HG02610 (cell line): ENCODE measurements at regions not wholly inside any gene's neighbourhood (a gene's known extent, or its start where the extent isn't known, plus 50 kb on each side); places are given as distances from the start of the nearest gene placed in this dataset.
"Not testable (repeated sequence)": the region's sequence is repeated elsewhere in the genome, so short reads cannot be mapped to it uniquely, and the experiment has no call there.

Experiments used
- ATAC-seq: cut with Tn5 transposase; IDR thresholded peaks from one replicate; pipeline ENCODE4 v1.9.1; 2021; ENCODE audit warnings: mild to moderate bottlenecking, moderate library complexity; ENCODE audit not compliant: unreplicated experiment

- no peak for ATAC-seq
These were observed 55.0 kb upstream of the CXXC4 start for GRCh38 chr4:104549736-104550135.

GRCh38 chr4:104559502-104559901 lies 64.8 kb upstream of the CXXC4 start:
- no peak for ATAC-seq

DNA sequence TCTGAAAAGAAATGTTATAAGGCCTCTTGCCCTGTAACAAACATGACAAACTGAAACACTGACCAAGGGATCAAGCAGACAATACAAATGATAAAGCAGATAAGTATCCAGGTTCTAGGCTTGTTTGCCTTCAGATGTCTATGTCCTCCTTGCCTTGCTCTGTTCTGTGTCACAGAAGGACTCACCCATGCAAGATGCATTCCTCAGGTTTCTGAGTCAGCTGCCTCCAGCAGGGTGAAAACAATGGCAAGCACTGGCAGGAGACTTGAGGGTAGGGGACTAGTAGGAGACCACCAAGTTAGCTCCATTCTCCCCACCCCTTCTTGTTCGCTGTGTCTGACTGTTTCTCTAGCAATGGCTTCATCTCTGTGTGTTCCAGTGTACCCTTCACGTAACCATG lies 76.6 kb upstream of the CXXC4 start:
- ATAC-seq: no peak

DNA sequence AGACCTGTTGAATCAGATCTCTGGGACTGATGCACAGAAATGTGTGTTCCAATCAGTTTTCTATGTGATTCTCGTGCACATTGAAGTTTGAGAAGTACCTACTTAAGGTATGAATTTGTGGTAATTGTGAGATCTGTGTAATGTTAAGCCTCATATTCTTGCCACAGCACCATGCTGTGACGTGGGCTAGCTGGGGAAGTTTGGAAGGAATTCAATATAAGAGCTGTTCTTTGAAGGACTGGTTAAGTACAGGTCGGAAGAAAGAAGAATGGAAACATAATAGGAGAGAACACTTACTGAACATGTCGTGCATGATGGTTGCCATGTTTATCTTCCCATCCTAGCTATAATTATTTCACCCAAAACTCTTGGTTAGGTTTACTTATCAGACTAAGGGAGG lies 79.7 kb upstream of the CXXC4 start:
- no peak for ATAC-seq

GRCh38 chr4:104575278-104575677 lies 80.6 kb upstream of the CXXC4 start:
- no peak for ATAC-seq

GRCh38 chr4:104577405-104577804 lies 82.7 kb upstream of the CXXC4 start:
- ATAC-seq: no peak

GRCh38 chr4:104581476-104581875 lies 86.8 kb upstream of the CXXC4 start:
- ATAC-seq: not testable (repeated sequence)

DNA sequence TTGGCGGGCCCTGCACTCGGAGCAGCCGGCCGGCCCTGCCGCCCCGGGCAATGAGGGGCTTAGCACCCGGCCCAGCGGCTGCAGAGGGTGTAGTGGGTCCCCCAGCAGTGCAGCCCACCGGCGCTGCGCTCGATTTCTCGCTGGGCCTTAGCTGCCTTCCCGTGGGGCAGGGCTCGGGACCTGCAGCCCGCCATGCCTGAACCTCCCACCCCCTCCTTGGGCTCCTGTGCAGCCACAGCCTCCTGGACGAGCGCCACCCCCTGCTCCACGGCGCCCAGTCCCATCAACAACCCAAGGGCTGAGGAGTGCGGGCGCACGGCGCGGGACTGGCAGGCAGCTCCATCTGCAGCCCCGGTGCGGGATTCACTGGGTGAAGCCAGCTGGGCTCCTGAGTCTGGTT lies 87.4 kb upstream of the CXXC4 start:
- not testable (repeated sequence) for ATAC-seq

DNA sequence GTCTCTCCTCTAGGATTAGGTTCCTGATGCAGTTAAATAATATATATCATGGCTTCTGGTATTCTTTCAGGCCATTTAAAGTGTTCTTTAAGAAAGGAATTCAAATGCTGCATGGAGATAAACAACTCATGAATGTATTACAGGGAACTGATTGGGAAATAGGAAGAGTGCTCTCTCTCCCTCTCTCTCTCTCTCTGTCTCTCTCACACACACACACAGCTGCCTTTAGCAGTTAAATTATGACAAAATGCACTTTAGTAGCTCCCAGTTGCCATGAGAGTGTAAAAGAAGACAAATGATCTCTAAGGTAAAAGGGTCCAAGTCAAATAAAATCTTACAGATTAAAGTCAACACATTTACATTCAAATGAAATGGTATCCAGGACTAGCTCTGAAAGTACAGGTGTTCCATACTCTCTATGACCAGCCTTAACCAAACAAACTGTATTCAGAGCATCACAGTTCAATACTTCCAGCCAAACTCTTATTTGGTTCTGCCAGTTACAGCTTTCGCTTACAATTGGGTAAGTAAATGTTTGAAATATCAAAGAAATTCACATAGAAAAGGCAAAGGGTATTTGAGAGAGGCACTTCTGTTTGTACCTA lies 94.7 kb upstream of the CXXC4 start:
- ATAC-seq: no peak

- no peak for ATAC-seq
These were observed 96.8 kb upstream of the CXXC4 start for GRCh38 chr4:104591510-104591911.

GRCh38 chr4:104592183-104592582 lies 97.5 kb upstream of the CXXC4 start:
- no peak for ATAC-seq

DNA sequence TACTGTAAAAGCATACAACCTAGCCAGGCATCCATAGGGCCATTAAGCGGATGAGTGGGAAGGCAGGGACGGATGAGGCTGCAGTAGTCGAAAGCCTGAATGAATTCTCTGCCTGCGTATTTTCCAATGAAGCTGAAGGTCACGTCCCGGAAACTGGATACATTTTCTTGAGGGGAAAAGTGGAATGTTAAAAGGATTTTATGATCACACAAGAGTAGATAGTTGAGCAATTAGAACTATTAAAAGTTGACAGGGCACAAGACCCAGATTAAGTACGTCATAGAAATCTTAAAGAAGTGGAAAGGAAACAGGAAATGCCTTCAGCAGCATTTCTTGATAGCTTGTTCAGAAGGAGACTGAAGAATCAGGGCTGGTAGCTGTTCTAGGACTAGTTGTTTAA lies 98.3 kb upstream of the CXXC4 start:
- no peak for ATAC-seq

DNA sequence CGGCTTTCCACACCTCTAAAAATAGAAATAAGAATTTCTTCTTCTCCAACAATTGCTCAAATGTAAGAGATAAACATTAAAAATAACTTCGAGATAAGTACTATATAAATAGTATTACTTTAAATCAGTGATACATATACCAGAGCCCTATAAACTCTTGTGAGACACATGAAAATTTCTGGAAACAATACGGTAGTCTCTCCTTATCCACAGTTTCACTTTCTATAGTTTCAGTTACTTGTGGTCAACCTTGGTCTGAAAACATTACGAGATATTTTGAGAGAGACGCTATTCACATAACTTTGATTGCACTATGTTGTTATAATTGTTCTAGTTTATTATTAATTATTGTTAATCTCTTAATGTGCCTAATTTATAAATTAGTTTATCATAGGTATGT lies 101.5 kb upstream of the CXXC4 start:
- no peak for ATAC-seq

DNA sequence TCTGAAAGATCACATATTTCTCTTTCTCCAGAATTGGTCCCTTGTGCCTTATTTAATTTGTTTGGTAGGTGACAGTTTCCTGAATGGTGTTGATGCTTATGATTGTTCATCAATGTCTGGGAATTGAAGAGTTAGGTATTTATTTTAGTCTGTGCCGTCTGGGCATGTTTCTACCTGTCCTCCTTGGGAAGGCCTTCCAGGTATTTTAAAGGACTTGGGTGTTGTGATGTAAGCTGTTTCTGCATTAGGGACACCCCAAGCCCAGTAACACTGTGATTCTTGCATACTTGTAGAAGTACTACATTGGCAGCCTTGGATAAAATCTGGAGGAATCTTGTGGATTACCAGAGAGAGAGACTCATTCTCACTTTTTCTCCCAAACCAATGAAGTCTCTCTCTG lies 120.8 kb upstream of the CXXC4 start:
- no peak for ATAC-seq

GRCh38 chr4:104615926-104616325 lies 121.2 kb upstream of the CXXC4 start:
- ATAC-seq: no peak

DNA sequence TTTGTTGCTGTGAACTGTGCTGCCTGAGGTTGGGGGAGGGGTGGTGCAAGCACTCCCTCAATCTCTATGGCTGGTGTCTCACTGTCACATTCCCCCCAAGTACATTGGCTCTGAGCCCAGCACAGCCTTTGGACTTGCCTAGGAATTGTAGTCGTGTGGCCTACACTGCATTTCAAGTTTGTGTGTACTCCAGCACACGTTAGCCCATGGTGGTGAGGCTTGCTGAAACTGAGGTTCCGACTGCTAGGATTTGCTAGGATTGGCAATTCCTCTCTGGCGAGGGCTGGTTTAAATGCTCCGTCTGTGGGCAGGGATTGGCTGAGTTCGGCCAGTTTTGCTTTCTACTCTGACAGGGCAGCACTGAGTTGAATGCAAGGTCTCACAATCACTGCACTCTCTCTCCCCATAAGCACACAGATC lies 121.7 kb upstream of the CXXC4 start:
- no peak for ATAC-seq

DNA sequence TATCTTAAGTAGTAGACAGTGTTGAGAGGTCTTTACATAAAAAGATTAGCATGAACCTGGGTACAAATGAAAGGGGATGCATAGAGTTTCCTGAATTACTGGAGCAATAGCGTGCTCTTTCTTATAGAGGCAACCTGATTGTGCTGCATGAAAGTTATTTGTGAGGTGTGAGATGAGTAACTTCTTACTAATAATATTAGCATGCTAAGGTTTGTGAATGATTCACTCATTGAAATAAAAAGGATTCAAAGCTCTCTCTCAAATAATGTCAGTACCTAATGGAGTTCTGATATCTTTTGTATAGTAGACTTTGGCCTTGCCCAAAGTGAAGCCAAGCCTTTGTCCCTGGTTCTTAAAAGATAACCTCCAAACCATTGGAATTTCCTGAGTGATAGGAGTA lies 131.0 kb upstream of the CXXC4 start:
- no peak for ATAC-seq

GRCh38 chr4:104629601-104630000 lies 134.9 kb upstream of the CXXC4 start:
- ATAC-seq: no peak

- ATAC-seq: no peak
These were observed 135.6 kb upstream of the CXXC4 start for GRCh38 chr4:104630272-104630671.

- ATAC-seq: no peak
These were observed 136.3 kb upstream of the CXXC4 start for GRCh38 chr4:104631000-104631399.

DNA sequence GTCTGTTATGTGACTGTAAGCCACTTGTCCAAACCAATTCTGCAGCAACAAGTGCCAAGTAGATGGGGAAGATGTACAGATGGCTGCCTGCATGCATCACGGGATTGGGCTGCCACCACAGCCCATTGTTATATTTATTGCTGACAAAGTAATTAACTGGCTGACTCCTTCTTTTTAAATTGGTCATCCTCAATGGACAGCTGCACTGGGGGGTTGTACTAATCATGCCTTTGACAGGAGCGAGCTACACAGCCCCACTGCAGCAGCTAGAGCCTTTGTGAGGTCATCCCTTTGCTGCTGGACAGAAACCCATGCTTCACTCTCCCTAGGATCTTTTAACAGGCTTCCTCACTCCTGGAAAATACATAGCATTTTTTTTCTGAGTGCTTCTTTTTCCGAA lies 146.7 kb upstream of the CXXC4 start:
- no peak for ATAC-seq

- ATAC-seq: no peak
These were observed 147.8 kb upstream of the CXXC4 start for GRCh38 chr4:104642521-104642920.

GRCh38 chr4:104643805-104644204 lies 149.1 kb upstream of the CXXC4 start:
- no peak for ATAC-seq

DNA sequence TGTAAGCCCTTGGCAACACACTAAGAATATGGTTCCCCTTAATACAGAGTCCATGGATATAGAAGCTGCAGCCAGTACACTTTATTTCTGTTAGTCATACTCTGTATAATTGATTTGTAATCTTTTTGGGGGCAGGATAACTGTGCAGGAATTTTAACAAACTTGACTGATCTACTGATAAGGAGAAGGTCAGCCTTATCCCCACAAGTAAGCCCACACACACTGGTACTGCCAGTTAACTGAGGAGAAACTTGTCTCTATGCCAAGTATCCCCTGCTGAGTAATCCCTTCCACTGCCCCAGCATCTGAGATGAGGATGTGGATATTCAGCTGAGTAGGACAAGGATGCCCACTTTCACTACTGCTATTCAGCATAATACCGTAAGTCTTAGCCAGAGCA lies 154.9 kb upstream of the CXXC4 start:
- no peak for ATAC-seq
